ENCODE measurements at regions not wholly inside any gene's neighbourhood (a gene's known extent, or its start where the extent isn't known, plus 50 kb on each side); places are given as distances from the start of the nearest gene placed in this dataset.

- TF ChIP-seq REST (IDR thresholded peaks at IDR 0.05; ENCODE audit: borderline replicate concordance) = peak; percentile 63
- TF ChIP-seq REST (CRISPR knock-in tag; IDR thresholded peaks at IDR 0.05; ENCODE audit: low read depth) = no peak
- peak; percentile 39; the same call in 1 of the 2 replicates for TF ChIP-seq JUND (IDR thresholded peaks at IDR 0.05; ENCODE audit: borderline replicate concordance, low read depth, low read length)
- no peak for TF ChIP-seq JUND (tag; IDR thresholded peaks at IDR 0.05; ENCODE audit: borderline replicate concordance, low read depth, low read length)
- TF ChIP-seq ZNF717 (CRISPR knock-in tag; IDR thresholded peaks at IDR 0.05) = no peak
- TF ChIP-seq THRB (CRISPR knock-in tag; conservative IDR thresholded peaks at IDR 0.05) = no peak
- TF ChIP-seq SIX5 (IDR thresholded peaks at IDR 0.05; ENCODE audit: borderline replicate concordance in 1 of 2, insufficient read depth in 1 of 2, low read depth in 1 of 2, low read length in 2 of 2) = no peak
- peak; percentile 88 to 92 for TF ChIP-seq RAD21 (CRISPR knock-in tag; conservative IDR thresholded peaks at IDR 0.05 in 1 of 2, IDR thresholded peaks at IDR 0.05 in 1 of 2)
- peak; percentile 89 to 93 (median 90) for TF ChIP-seq CTCF (IDR thresholded peaks at IDR 0.05 in 2 of 3, conservative IDR thresholded peaks at IDR 0.05 in 1 of 3; ENCODE audit: insufficient read depth in 2 of 3, low read depth in 1 of 3, low read length in 3 of 3)
- TF ChIP-seq E2F6 (IDR thresholded peaks at IDR 0.05; ENCODE audit: borderline replicate concordance in 1 of 2, extremely low read depth in 1 of 2, insufficient read depth in 1 of 2, insufficient read length in 1 of 2, low read depth in 1 of 2, low read length in 1 of 2, poor library complexity in 1 of 2, severe bottlenecking in 1 of 2) = no peak
- peak; percentile 94; the same call in 1 of the 2 replicates for TF ChIP-seq STAG1 (CRISPR knock-in tag; IDR thresholded peaks at IDR 0.05; ENCODE audit: borderline replicate concordance)
- TF ChIP-seq CGGBP1 (CRISPR knock-in tag; IDR thresholded peaks at IDR 0.05) = no peak
- no peak for TF ChIP-seq HNRNPK (IDR thresholded peaks at IDR 0.05; ENCODE audit: low read depth, low read length, poor library complexity, severe bottlenecking)
Observed at GRCh38 chr1:18575620-18576019, 55.0 kb upstream of the PAX7 start (continued).
